Activated CD4-positive, alpha-beta T cell treated with anti-CD3 and anti-CD28 coated beads, Interleukin-2, amount 10 ng/mL, durations not matched to agents 7 days and 5 days (primary cell): ENCODE measurements at regions not wholly inside any gene's neighbourhood (a gene's known extent, or its start where the extent isn't known, plus 50 kb on each side); places are given as distances from the start of the nearest gene placed in this dataset.

ENCODE experiments used
- CTCF ChIA-PET: fragments of 350-600 bp; sonication (Branson Sonifier 250); formaldehyde crosslinking; loops from one replicate; lab custom pipeline; 2021; ENCODE audit warnings: antibody characterized with exemption; lab: Charles Lee
- POLR2A ChIA-PET: fragments of 350-600 bp; sonication (Branson Sonifier 250); formaldehyde crosslinking; loops from one replicate; lab custom pipeline; 2021; ENCODE audit warnings: antibody characterized with exemption; lab: Charles Lee
- DNase-seq: peaks from one replicate; pipeline ENCODE4 v3.0.0-alpha.2; 2020
- H3K27ac Mint-ChIP-seq: one replicate; pipeline ENCODE4 v1.8.0; 2021; ENCODE audit warnings: mild to moderate bottlenecking, moderate library complexity, mixed read lengths
- H3K27me3 Mint-ChIP-seq: one replicate; pipeline ENCODE4 v1.8.0; 2021; ENCODE audit warnings: mixed read lengths
- H3K36me3 Mint-ChIP-seq: one replicate; pipeline ENCODE4 v1.8.0; 2021; ENCODE audit warnings: low read depth, mixed read lengths
- H3K4me1 Mint-ChIP-seq: one replicate; pipeline ENCODE4 v1.8.0; 2021; ENCODE audit warnings: mixed read lengths
- H3K4me3 Mint-ChIP-seq: one replicate; pipeline ENCODE4 v1.8.0; 2021; ENCODE audit warnings: mild to moderate bottlenecking, moderate library complexity, mixed read lengths
- H3K9me3 Mint-ChIP-seq: one replicate; pipeline ENCODE4 v1.8.0; 2021; ENCODE audit warnings: mixed read lengths

- ChIA-PET CTCF (interaction anchor here (0.7 kb wide), 1 partner anchor 19 kb away, joined by 3 read pairs; no protein-coding TSS in a partner anchor), POLR2A (no interaction called here)
- no peaks in the 10 kb centered on the region for H3K9me3 Mint-ChIP-seq
- H3K4me1 Mint-ChIP-seq = no peaks in the 10 kb centered on the region
- peaks cover 3% of the 10 kb centered on the region for H3K27me3 Mint-ChIP-seq
- no peak for DNase-seq
- H3K27ac Mint-ChIP-seq = no peak overlapping the region
- no peak overlapping the region for H3K4me3 Mint-ChIP-seq
- no peaks in the 10 kb centered on the region for H3K36me3 Mint-ChIP-seq
Observed at GRCh38 chr5:35404701-35405100, 174.4 kb upstream of the PRLR start.

GRCh38 chr5:35393901-35394300, 163.6 kb upstream of the PRLR start:
- H3K9me3 Mint-ChIP-seq = no peaks in the 10 kb centered on the region
- H3K27ac Mint-ChIP-seq = no peak overlapping the region
- H3K4me3 Mint-ChIP-seq = no peak overlapping the region
- H3K27me3 Mint-ChIP-seq = peaks cover 2% of the 10 kb centered on the region
- no peak for DNase-seq
- ChIA-PET CTCF (no interaction called here), POLR2A (interaction anchor here (0.6 kb wide), 1 partner anchor 36 kb away, joined by 5 read pairs; no protein-coding TSS in a partner anchor)
- no peaks in the 10 kb centered on the region for H3K36me3 Mint-ChIP-seq
- H3K4me1 Mint-ChIP-seq = no peaks in the 10 kb centered on the region

- Mint-ChIP-seq H3K4me3 (no peak overlapping the region), H3K27ac (no peak overlapping the region), H3K4me1 (no peaks in the 10 kb centered on the region), H3K27me3 (peaks cover 10% of the 10 kb centered on the region), H3K36me3 (no peaks in the 10 kb centered on the region), H3K9me3 (no peaks in the 10 kb centered on the region)
- no peak for DNase-seq
- ChIA-PET POLR2A (no interaction called here), CTCF (no interaction called here)
Observed at GRCh38 chr5:35384658-35385057, 154.4 kb upstream of the PRLR start.

GRCh38 chr5:35383041-35383440, 152.8 kb upstream of the PRLR start:
- Mint-ChIP-seq H3K9me3 (no peaks in the 10 kb centered on the region), H3K4me1 (no peaks in the 10 kb centered on the region), H3K4me3 (no peak overlapping the region), H3K36me3 (no peaks in the 10 kb centered on the region), H3K27me3 (peaks cover 9% of the 10 kb centered on the region), H3K27ac (no peak overlapping the region)
- DNase-seq = no peak
- ChIA-PET POLR2A (no interaction called here), CTCF (no interaction called here)

- CTCF ChIA-PET = no interaction called here
- H3K27me3 Mint-ChIP-seq = peaks cover 6% of the 10 kb centered on the region
- POLR2A ChIA-PET = no interaction called here
- no peaks in the 10 kb centered on the region for H3K9me3 Mint-ChIP-seq
- no peak for DNase-seq
- H3K4me1 Mint-ChIP-seq = no peaks in the 10 kb centered on the region
- no peak overlapping the region for H3K27ac Mint-ChIP-seq
- H3K4me3 Mint-ChIP-seq = no peak overlapping the region
- H3K36me3 Mint-ChIP-seq = no peaks in the 10 kb centered on the region
Observed at GRCh38 chr5:35377653-35378052, 147.4 kb upstream of the PRLR start.

GRCh38 chr5:35374584-35374983, 144.3 kb upstream of the PRLR start:
- no peak for DNase-seq
- no peak overlapping the region for H3K4me3 Mint-ChIP-seq
- H3K4me1 Mint-ChIP-seq = no peaks in the 10 kb centered on the region
- no peaks in the 10 kb centered on the region for H3K36me3 Mint-ChIP-seq
- ChIA-PET POLR2A (no interaction called here), CTCF (no interaction called here)
- H3K27me3 Mint-ChIP-seq = peaks cover 6% of the 10 kb centered on the region
- no peak overlapping the region for H3K27ac Mint-ChIP-seq
- H3K9me3 Mint-ChIP-seq = no peaks in the 10 kb centered on the region

GRCh38 chr5:35373249-35373648, 143.0 kb upstream of the PRLR start:
- no peaks in the 10 kb centered on the region for H3K4me1 Mint-ChIP-seq
- CTCF ChIA-PET = no interaction called here
- no peak for DNase-seq

GRCh38 chr5:35372482-35372881, 142.2 kb upstream of the PRLR start:
- H3K27ac Mint-ChIP-seq = no peak overlapping the region
- H3K27me3 Mint-ChIP-seq = peaks cover 6% of the 10 kb centered on the region
- ChIA-PET POLR2A (no interaction called here), CTCF (interaction anchor here (0.6 kb wide), 1 partner anchor 747 kb away, joined by 3 read pairs; no protein-coding TSS in a partner anchor)
- H3K4me3 Mint-ChIP-seq = no peak overlapping the region
- DNase-seq = no peak
- no peaks in the 10 kb centered on the region for H3K36me3 Mint-ChIP-seq
- no peaks in the 10 kb centered on the region for H3K4me1 Mint-ChIP-seq
- no peaks in the 10 kb centered on the region for H3K9me3 Mint-ChIP-seq

More at GRCh38 chr5:35373249-35373648, 143.0 kb upstream of the PRLR start:
- Mint-ChIP-seq H3K36me3 (no peaks in the 10 kb centered on the region), H3K4me3 (no peak overlapping the region), H3K27ac (no peak overlapping the region), H3K27me3 (peaks cover 6% of the 10 kb centered on the region), H3K9me3 (no peaks in the 10 kb centered on the region)
- POLR2A ChIA-PET = no interaction called here

- Mint-ChIP-seq H3K27ac (no peak overlapping the region), H3K9me3 (no peaks in the 10 kb centered on the region), H3K4me3 (no peak overlapping the region), H3K36me3 (no peaks in the 10 kb centered on the region), H3K4me1 (no peaks in the 10 kb centered on the region), H3K27me3 (peaks cover 5% of the 10 kb centered on the region)
- ChIA-PET POLR2A (no interaction called here), CTCF (interaction anchor here (0.6 kb wide), 1 partner anchor 747 kb away, joined by 3 read pairs; no protein-coding TSS in a partner anchor)
- no peak for DNase-seq
Observed at GRCh38 chr5:35371951-35372426, 141.7 kb upstream of the PRLR start.

GRCh38 chr5:35370871-35371270, 140.6 kb upstream of the PRLR start:
- POLR2A ChIA-PET = no interaction called here
- H3K27me3 Mint-ChIP-seq = peaks cover 4% of the 10 kb centered on the region

GRCh38 chr5:35369965-35370790, 139.9 kb upstream of the PRLR start:
- Mint-ChIP-seq H3K4me3 (no peak overlapping the region), H3K9me3 (no peaks in the 10 kb centered on the region), H3K27me3 (peaks cover 4% of the 10 kb centered on the region), H3K36me3 (no peaks in the 10 kb centered on the region), H3K27ac (no peak overlapping the region), H3K4me1 (no peaks in the 10 kb centered on the region)
- ChIA-PET CTCF (no interaction called here), POLR2A (no interaction called here)
- no peak for DNase-seq

More at GRCh38 chr5:35370871-35371270, 140.6 kb upstream of the PRLR start:
- Mint-ChIP-seq H3K4me1 (no peaks in the 10 kb centered on the region), H3K36me3 (no peaks in the 10 kb centered on the region), H3K9me3 (no peaks in the 10 kb centered on the region), H3K4me3 (no peak overlapping the region), H3K27ac (no peak overlapping the region)
- DNase-seq = no peak
- CTCF ChIA-PET = no interaction called here

GRCh38 chr5:35367526-35367925, 137.2 kb upstream of the PRLR start:
- H3K4me3 Mint-ChIP-seq = no peak overlapping the region
- H3K9me3 Mint-ChIP-seq = no peaks in the 10 kb centered on the region
- no peak for DNase-seq
- H3K27ac Mint-ChIP-seq = no peak overlapping the region
- POLR2A ChIA-PET = no interaction called here
- no peaks in the 10 kb centered on the region for H3K36me3 Mint-ChIP-seq
- CTCF ChIA-PET = interaction anchor here (0.5 kb wide), 1 partner anchor 1534 kb away, joined by 3 read pairs; no protein-coding TSS in a partner anchor
- no peaks in the 10 kb centered on the region for H3K4me1 Mint-ChIP-seq
- H3K27me3 Mint-ChIP-seq = peaks cover 7% of the 10 kb centered on the region

- Mint-ChIP-seq H3K27me3 (peaks cover 10% of the 10 kb centered on the region), H3K4me3 (no peak overlapping the region), H3K9me3 (no peaks in the 10 kb centered on the region), H3K36me3 (no peaks in the 10 kb centered on the region), H3K4me1 (no peaks in the 10 kb centered on the region), H3K27ac (no peak overlapping the region)
- DNase-seq = no peak
- ChIA-PET POLR2A (no interaction called here), CTCF (no interaction called here)
Observed at GRCh38 chr5:35365758-35366157, 135.5 kb upstream of the PRLR start.
